CD4-positive, alpha-beta T cell treated with Interleukin-21 for 1 hour (primary cell): ENCODE measurements at regions not wholly inside any gene's neighbourhood (a gene's known extent, or its start where the extent isn't known, plus 50 kb on each side); places are given as distances from the start of the nearest gene placed in this dataset.

ENCODE experiments used
- DNase-seq: peaks from one replicate; pipeline ENCODE4 v3.0.0-alpha.2; 2020

DNA sequence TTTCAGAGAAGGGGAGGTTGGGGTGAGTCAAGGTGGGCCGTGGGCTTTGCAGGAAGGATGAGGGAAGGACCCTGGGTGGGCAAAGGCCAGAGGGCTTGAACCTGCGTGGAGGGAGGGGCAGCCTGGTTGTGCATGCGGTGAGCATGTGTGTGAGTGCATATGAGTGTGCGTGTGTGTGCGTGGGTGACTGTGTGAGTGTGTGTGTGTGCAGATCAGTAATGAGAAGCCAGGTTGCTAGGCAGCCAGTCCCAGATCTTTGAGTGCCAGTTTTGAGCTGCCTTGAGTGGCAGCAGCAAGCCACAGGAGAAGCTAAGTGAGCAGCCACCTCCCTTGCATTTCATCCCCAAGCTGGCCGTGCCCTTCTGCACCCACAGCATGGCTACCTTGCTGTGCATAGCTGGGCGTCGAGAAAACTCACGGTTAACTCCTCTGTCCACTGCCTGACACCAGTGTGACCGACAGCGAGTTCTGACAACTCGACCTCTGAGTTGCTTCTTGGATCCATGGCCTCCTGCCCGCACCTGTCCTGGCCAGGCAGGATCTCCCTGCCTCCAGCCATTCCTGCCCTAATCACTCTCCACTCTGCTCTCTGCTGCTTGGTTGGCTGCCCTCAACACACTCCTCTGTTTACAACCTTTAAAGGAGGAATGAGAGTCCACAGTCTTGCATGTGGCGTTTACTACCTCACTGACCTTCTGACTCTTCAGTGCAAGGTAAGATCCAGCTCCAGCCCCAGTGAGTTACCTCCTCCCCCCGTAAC, 775.4 kb downstream of the TYW1 start:
- no peak for DNase-seq

GRCh38 chr7:67773081-67773480, 776.4 kb downstream of the TYW1 start:
- no peak for DNase-seq

DNA sequence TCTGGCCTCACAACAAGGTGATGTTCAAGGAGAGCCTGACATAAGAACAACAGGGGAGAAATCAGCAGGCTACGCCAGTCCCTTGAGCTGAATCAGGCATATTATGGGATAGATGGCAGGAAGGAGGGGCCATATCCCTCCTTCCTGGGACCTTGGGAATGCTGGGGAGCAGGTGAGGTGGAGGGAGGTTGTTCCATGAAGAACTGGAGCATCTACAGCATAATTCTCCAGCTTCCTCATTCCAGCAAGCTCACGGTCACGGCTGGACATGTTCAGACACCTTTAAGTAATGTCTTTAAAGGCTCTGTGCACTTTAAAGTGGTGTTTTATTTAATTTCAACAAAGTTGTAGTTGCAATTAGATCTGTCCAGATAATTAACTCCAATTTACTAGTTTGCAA, 780.5 kb downstream of the TYW1 start:
- no peak for DNase-seq

DNA sequence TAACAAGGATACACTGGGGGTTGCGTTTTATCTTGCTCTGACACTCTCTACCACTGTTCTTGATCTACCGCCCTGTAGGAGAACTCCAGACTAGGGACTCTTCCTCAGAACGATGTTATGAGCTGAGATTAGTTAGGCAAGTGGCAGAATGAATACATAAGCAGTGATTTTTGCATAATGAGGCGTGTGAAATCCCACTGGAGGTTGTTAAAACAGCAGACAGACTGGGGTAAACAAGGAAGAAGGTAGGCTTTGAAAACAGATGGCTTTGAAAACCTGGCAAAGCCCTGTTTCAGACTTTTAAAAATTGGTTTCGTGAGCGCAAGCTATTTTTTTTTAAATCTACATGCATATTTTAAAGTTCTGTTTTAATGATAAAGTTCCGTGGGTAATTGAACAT, 785.2 kb downstream of the TYW1 start:
- no peak for DNase-seq

DNA sequence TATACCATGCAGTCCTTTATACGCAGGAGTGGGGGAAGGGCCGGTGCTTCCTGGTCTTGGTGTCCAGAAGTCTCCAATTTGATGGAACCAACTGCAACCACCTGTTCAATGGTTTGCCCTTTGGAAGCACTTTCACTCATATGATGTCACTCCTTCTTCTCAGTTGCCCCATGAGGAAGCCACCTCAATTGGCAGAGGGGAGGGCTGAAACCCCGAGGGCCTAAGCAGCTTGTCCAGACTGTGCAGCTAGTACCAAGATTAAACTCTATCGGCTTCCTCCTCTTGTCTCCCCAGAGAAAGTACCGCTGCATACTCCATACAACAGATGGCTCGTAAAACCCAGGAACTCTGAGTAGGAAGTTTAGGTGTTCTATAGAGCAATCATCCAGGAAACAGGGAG, 789.4 kb downstream of the TYW1 start:
- no peak for DNase-seq

GRCh38 chr7:67788669-67789068, 792.0 kb downstream of the TYW1 start:
- DNase-seq, result no peak

DNA sequence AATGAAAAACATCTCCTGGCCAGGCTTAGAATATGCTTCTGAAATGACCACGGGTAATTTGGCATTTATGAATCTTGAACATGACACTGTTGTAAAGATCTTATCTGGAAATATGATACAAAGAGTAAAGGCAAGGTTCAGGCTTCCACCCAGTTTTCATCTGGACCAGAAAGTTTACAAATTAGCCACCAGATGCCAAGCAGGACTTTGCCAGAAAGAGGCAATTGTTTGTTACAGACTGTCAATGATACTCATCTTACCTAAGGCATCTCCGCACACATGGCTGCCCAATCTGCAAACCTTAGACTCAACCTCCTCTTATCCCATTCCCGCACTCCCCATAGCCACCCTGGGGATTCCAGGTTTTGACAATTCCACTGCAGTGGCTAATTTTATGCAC, 795.3 kb downstream of the TYW1 start:
- DNase-seq, result no peak

DNA sequence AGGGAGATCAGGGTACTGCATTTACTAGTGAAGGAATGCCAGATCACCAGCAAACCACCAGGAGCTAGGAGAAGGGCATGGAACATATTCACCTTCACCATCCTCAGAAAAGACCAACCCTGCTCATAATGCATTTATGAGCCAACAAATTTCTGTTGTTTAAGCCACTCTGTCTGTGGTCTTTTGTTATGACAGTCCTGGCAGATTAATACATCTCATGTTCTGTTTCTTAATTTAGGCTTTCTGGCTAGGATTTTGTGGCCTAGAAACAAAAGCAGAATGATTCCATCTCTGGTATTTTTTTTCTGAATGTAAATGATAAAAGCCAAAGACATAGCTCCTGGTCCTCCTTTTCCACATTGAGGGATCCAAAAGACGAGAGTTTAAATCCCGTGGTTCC, 797.9 kb downstream of the TYW1 start:
- no peak for DNase-seq

GRCh38 chr7:67803789-67804188, 807.2 kb downstream of the TYW1 start:
- no peak for DNase-seq

DNA sequence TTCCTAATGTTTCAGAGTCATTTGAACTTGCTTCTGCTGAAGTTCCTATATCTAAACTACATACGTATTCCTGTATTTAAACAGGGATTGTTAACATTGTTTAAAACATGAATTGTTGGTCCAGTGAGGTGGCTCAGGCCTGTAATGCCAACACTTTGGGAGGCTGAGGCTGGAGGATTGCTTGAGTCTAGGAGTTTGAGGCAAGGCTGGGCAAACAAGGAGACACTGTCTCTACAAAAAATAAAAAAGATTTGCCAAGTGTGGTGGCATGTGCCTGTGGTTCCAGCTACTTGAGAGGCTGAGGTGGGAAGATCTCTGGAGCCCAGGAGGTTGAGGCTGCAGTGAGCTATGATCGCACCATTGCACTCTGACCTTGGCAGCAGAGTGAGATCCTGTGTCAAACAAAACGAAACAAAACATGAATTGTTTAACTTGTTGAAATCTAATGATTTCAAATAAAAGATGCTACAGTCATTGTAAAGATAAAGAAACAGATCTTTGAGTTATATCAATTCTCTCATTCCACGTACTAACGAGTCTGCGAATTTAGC, 809.4 kb downstream of the TYW1 start:
- no peak for DNase-seq

GRCh38 chr7:67807826-67808225, 811.2 kb downstream of the TYW1 start:
- no peak for DNase-seq

- DNase-seq, result no peak
Measured at GRCh38 chr7:67809586-67809985, 813.0 kb downstream of the TYW1 start.

- no peak for DNase-seq
Measured at GRCh38 chr7:67813621-67814292, 817.1 kb downstream of the TYW1 start.

DNA sequence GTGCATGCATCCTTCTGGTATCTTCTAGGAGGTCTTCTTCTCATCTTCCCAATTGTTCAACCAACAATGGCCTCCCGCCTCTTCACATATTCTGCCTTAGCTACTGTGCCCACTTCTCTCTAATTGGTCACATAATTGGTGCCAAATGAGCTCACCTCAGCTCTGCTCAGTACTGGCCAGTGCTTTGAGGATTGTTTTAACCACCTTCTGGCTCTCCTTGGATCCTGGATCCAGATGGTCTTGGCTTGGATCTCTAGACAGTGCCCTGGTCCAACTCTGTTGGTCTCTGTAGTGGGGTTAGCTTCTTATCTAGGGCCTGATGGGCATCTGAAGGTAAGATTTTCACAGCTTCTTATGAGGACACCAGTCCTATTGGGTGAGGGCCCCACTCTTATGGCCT, 820.8 kb downstream of the TYW1 start:
- DNase-seq, result no peak

- no peak for DNase-seq
Measured at GRCh38 chr7:67821116-67821515, 824.5 kb downstream of the TYW1 start.

DNA sequence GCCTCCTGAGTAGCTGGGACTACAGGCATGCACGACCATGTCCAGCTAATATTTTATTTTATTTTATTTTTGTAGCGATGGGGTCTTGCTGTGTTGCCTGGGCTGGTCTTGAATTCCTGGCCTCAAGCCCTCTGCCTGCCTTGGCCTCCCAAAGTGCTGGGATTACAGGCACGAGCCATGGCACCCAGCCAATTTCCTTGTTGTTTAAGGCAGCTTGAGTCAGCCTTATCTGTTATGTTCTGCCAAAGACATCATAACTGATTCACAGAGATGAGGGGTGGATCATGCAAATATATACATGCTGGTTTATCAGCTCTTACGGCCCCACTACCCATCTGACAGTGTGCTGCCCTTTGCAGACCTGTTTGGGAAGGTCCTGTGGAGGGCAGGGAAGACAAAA, 826.7 kb downstream of the TYW1 start:
- no peak for DNase-seq

- DNase-seq, result no peak
Measured at GRCh38 chr7:67825356-67825755, 828.7 kb downstream of the TYW1 start.

DNA sequence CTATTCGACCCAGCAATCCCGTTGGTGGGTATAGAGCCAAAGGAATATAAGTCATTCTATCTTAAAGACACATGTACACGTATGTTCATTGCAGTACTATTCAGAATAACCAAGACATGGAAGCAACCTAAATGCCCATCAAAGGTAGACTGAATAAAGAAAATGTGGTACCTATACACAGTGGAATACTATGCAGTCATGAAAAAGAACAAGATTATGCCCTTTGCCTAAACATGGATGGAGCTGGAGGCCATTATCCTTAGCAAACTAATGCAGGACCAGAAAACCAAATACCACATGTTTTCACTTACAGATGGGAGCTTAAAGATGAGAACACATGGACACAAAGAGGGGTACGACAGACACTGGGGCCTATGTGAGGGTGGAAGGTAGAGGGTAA, 845.3 kb downstream of the TYW1 start:
- no peak for DNase-seq

DNA sequence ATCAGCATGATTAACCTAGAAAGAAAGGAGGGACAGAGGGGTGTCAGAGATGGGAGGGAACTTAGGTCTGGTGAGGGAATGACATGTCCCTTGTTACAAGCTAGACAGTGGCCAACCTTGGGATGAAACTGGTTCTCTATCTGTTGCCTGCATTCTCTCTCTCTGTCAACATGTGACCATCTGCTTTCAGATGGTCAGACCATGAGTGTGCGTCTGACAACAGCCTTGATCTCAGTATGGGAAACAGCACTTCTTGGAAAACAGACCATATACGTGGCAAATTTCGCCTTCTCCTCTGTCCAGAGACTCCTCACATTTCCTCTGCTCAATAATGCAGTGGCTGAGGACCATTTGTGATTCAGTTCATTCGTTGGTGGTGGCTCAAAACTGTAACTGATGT, 845.9 kb downstream of the TYW1 start:
- DNase-seq, result no peak

DNA sequence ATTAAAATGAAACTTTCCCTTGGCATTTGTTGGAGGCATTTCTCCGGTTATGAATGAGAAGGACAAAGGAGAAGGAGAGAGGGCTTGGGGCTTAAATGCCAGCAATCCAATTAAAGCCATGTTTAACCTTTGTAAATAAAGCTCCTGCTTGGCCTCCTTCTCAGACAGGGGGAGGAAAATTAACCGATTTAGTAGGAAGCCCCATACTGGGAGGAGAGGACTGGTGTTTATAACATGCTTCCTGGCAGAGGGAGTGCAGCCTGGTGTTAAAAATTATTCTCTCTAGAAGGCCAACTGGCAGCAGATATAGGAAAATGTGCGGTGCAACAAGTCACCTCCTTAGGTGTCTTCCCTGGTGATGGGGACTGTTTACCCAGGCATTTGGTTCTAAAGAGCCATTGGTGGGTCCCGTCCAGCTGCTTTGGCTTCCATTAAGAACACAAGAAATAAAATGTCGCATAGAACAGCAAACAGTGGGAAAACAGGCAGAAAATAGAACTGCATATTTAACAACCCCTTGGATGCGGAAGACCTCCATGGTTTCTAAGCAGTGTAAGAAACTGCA, 846.5 kb downstream of the TYW1 start:
- DNase-seq, result no peak

DNA sequence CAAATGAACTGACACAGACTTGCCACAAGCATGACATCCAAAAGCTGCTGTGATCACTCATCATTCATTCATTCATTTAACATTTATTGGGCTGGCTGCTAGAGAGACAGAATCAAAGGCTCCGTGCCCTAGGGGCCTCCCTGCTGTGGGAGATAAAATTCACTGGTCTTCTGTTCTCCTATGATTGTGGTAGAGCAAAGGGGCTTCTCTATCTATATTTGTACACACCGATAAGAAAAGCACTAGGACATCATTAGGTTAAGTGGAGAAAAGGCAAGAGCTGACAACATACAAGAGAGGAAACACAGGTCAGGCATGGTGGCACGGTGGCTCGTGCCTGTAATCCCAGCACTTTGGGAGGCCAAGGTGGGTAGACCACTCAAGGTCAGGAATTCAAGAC, 847.0 kb downstream of the TYW1 start:
- DNase-seq, result no peak

- no peak for DNase-seq
Measured at GRCh38 chr7:67847092-67847787, 850.6 kb downstream of the TYW1 start.
